ENCODE measurements at regions not wholly inside any gene's neighbourhood (a gene's known extent, or its start where the extent isn't known, plus 50 kb on each side); places are given as distances from the start of the nearest gene placed in this dataset.

- H3K4me3 ChIP-seq (ENCODE audit: control insufficient read depth, low read depth, low read length): no peak overlapping the region
- DNase-seq (ENCODE audit: low read depth): no peak
- TF ChIP-seq, protein P1, sequence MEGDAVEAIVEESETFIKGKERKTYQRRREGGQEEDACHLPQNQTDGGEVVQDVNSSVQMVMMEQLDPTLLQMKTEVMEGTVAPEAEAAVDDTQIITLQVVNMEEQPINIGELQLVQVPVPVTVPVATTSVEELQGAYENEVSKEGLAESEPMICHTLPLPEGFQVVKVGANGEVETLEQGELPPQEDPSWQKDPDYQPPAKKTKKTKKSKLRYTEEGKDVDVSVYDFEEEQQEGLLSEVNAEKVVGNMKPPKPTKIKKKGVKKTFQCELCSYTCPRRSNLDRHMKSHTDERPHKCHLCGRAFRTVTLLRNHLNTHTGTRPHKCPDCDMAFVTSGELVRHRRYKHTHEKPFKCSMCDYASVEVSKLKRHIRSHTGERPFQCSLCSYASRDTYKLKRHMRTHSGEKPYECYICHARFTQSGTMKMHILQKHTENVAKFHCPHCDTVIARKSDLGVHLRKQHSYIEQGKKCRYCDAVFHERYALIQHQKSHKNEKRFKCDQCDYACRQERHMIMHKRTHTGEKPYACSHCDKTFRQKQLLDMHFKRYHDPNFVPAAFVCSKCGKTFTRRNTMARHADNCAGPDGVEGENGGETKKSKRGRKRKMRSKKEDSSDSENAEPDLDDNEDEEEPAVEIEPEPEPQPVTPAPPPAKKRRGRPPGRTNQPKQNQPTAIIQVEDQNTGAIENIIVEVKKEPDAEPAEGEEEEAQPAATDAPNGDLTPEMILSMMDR (IDR thresholded peaks at IDR 0.05; ENCODE audit: control insufficient read depth, insufficient read depth, low read depth, low read length, missing control alignments): no peak
These were observed 155.1 kb upstream of the ARGLU1 start for GRCh38 chr13:106723036-106723435.

DNA sequence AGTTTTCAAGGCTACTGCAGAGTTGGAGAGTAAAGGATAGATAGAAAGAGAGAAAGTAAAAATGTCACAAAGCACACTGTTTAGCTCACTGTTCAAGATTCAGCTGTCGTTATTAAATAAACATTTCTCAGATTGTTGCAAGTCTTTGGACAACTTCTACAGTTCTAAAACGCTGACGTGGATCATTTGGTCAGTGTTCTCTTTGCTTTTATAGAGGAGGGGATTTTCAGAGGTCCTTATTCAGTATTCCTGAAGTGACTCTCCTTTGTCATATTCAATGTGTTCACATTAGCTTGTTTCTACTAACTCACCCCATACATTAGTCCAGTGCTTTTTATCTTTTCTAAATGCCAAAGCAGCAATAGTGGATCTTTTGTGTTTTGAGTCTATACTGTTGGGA, 154.7 kb upstream of the ARGLU1 start:
- TF ChIP-seq, protein P1 (IDR thresholded peaks at IDR 0.05; ENCODE audit: control insufficient read depth, insufficient read depth, low read depth, low read length, missing control alignments): no peak
- no peak overlapping the region for H3K4me3 ChIP-seq (ENCODE audit: control insufficient read depth, low read depth, low read length)
- no peak for DNase-seq (ENCODE audit: low read depth)

DNA sequence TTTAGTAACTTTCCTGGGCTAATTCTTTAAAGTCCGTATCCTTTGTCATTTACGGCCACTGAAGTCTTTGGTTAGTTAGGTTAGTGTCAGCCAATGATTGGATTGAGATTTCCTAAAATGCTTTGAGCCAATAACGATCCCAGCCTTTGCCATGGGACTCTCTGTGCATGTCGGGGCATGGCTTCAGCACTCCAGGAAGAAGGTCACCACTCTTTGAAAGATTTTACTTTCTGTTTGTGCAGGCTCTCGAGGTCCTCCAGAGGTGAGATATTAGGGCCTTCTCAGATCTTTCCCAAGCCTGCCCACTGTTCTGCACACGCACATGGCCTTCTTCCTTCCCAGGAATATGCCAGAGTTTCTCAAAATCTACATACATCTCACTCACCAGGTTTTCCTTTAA, 153.7 kb upstream of the ARGLU1 start:
- H3K4me3 ChIP-seq (ENCODE audit: control insufficient read depth, low read depth, low read length): no peak overlapping the region
- no peak for DNase-seq (ENCODE audit: low read depth)
- TF ChIP-seq, protein P1 (IDR thresholded peaks at IDR 0.05; ENCODE audit: control insufficient read depth, insufficient read depth, low read depth, low read length, missing control alignments): no peak

GRCh38 chr13:106714271-106714982, 146.5 kb upstream of the ARGLU1 start:
- TF ChIP-seq, protein P1 (IDR thresholded peaks at IDR 0.05; ENCODE audit: control insufficient read depth, insufficient read depth, low read depth, low read length, missing control alignments): no peak
- no peak for DNase-seq (ENCODE audit: low read depth)
- no peak overlapping the region for H3K4me3 ChIP-seq (ENCODE audit: control insufficient read depth, low read depth, low read length)

- TF ChIP-seq, protein P1 (IDR thresholded peaks at IDR 0.05; ENCODE audit: control insufficient read depth, insufficient read depth, low read depth, low read length, missing control alignments): no peak
- DNase-seq (ENCODE audit: low read depth): no peak
- no peak overlapping the region for H3K4me3 ChIP-seq (ENCODE audit: control insufficient read depth, low read depth, low read length)
These were observed 144.4 kb upstream of the ARGLU1 start for GRCh38 chr13:106712381-106712780.

- DNase-seq (ENCODE audit: low read depth): no peak
- H3K4me3 ChIP-seq (ENCODE audit: control insufficient read depth, low read depth, low read length): no peak overlapping the region
- TF ChIP-seq, protein P1 (IDR thresholded peaks at IDR 0.05; ENCODE audit: control insufficient read depth, insufficient read depth, low read depth, low read length, missing control alignments): no peak
These were observed 142.3 kb upstream of the ARGLU1 start for GRCh38 chr13:106710266-106710665.
